Astrocyte of the spinal cord (primary cell): ENCODE measurements at regions not wholly inside any gene's neighbourhood (a gene's known extent, or its start where the extent isn't known, plus 50 kb on each side); places are given as distances from the start of the nearest gene placed in this dataset.

ENCODE experiments used
- DNase-seq: peaks from one replicate; pipeline ENCODE4 v3.0.0; 2011; ENCODE audit warnings: low read depth, low spot score
- H3K4me3 ChIP-seq: 2 replicates; pipeline ENCODE4 v1.5.1; 2011; ENCODE audit warnings: low read depth, mild to moderate bottlenecking, low read length, moderate library complexity
- in situ Hi-C: cut with HindIII; loops from 2 replicates; pipeline ENCODE4 v1.10.0; 2017; ENCODE audit warnings: low sequenced_read_pairs
- TF ChIP-seq, protein P1 (sequence below): IDR thresholded peaks from 2 replicates; pipeline ENCODE4 v1.5.1; 2012; ENCODE audit warnings: low read depth, mild to moderate bottlenecking, low read length, inconsistent platforms

GRCh38 chr10:2232479-2232878 lies 495.2 kb upstream of the ADARB2 start:
- in situ Hi-C loops = no loop called here
- TF ChIP-seq, protein P1, sequence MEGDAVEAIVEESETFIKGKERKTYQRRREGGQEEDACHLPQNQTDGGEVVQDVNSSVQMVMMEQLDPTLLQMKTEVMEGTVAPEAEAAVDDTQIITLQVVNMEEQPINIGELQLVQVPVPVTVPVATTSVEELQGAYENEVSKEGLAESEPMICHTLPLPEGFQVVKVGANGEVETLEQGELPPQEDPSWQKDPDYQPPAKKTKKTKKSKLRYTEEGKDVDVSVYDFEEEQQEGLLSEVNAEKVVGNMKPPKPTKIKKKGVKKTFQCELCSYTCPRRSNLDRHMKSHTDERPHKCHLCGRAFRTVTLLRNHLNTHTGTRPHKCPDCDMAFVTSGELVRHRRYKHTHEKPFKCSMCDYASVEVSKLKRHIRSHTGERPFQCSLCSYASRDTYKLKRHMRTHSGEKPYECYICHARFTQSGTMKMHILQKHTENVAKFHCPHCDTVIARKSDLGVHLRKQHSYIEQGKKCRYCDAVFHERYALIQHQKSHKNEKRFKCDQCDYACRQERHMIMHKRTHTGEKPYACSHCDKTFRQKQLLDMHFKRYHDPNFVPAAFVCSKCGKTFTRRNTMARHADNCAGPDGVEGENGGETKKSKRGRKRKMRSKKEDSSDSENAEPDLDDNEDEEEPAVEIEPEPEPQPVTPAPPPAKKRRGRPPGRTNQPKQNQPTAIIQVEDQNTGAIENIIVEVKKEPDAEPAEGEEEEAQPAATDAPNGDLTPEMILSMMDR = no peak

DNA sequence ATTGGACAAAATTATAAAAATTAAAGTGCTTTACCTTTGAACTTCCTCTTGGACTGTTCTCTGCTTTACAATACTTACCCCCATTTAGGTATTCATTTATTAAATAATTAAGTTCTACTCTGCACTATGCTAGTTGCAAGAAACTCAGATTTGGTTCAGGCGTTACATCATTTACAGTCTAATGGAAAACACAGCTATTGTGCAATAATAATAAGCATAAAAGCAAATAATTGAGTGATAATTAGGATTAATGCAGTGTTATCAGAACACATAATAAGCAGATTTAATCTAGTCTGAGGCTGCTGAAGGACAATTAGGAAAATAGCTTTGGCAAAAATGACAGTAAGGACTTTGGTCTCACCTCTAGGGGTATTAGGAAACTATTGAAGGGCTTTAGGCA lies 493.2 kb upstream of the ADARB2 start:
- in situ Hi-C loops = no loop called here
- TF ChIP-seq, protein P1 = no peak
- H3K4me3 ChIP-seq = no peak overlapping the region
- no peak for DNase-seq

More at GRCh38 chr10:2232479-2232878, 495.2 kb upstream of the ADARB2 start:
- no peak overlapping the region for H3K4me3 ChIP-seq
- no peak for DNase-seq

GRCh38 chr10:2228320-2228901 lies 491.1 kb upstream of the ADARB2 start:
- in situ Hi-C loops = no loop called here
- H3K4me3 ChIP-seq = no peak overlapping the region
- no peak for DNase-seq
- TF ChIP-seq, protein P1 = no peak

GRCh38 chr10:2225609-2226008 lies 488.3 kb upstream of the ADARB2 start:
- in situ Hi-C loops = no loop called here
- TF ChIP-seq, protein P1 = no peak
- DNase-seq = no peak
- H3K4me3 ChIP-seq = no peak overlapping the region

GRCh38 chr10:2223548-2224320 lies 486.4 kb upstream of the ADARB2 start:
- DNase-seq = no peak
- in situ Hi-C loops = no loop called here
- H3K4me3 ChIP-seq = no peak overlapping the region
- TF ChIP-seq, protein P1 = no peak

DNA sequence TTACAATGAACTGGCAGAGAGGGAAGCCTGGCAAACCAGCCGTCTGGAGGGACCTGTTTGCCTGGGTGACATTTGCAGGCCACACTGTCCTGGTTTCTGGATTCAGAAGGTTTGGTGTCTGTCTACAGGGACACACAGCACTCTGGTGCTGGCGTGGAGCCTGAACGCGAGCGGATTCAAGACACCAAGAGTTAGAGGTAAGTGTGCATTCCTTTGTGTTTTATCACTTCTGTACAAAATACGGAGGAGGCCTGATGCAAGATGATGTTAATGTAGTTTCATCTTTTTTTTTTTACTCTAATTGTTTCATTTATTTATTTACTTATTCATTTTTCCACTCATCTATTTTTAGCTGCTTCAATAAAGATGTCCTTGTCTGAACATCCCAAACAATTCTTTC lies 485.3 kb upstream of the ADARB2 start:
- H3K4me3 ChIP-seq = no peak overlapping the region
- in situ Hi-C loops = no loop called here
- no peak for DNase-seq
- TF ChIP-seq, protein P1 = no peak
